Endodermal cell (in vitro differentiated cells): ENCODE measurements at regions not wholly inside any gene's neighbourhood (a gene's known extent, or its start where the extent isn't known, plus 50 kb on each side); places are given as distances from the start of the nearest gene placed in this dataset.
"Not testable (repeated sequence)": the region's sequence is repeated elsewhere in the genome, so short reads cannot be mapped to it uniquely, and the experiment has no call there.

Experiments used
- DNase-seq: peaks from one replicate; pipeline ENCODE4 v3.0.0-alpha.2; 2017
- H3K27ac ChIP-seq: 2 replicates; pipeline ENCODE4 v1.5.1; 2013; ENCODE audit warnings: mild to moderate bottlenecking, low read depth, low read length, moderate library complexity
- H3K27me3 ChIP-seq: 2 replicates; pipeline ENCODE4 v1.6.1; 2013; ENCODE audit warnings: mild to moderate bottlenecking, low read length, moderate library complexity; ENCODE audit not compliant: insufficient read depth, control insufficient read depth, poor library complexity, severe bottlenecking
- H3K36me3 ChIP-seq: 2 replicates; pipeline ENCODE4 v1.7.0; 2013; ENCODE audit warnings: mild to moderate bottlenecking, low read length, moderate library complexity; ENCODE audit not compliant: control insufficient read depth, insufficient read depth
- H3K4me1 ChIP-seq: one replicate; pipeline ENCODE4 v1.7.0; 2013; ENCODE audit warnings: low read length; ENCODE audit not compliant: control insufficient read depth, insufficient read depth
- H3K4me3 ChIP-seq: 2 replicates; pipeline ENCODE4 v1.5.1; 2013; ENCODE audit warnings: mild to moderate bottlenecking, low read length, moderate library complexity
- H3K9ac ChIP-seq: 2 replicates; pipeline ENCODE4 v1.6.1; 2013; ENCODE audit warnings: mild to moderate bottlenecking, low read length, moderate library complexity; ENCODE audit not compliant: poor library complexity, severe bottlenecking; ENCODE audit errors: extremely low read depth
- H3K9me3 ChIP-seq: 2 replicates; pipeline ENCODE4 v1.6.1; 2013; ENCODE audit warnings: mild to moderate bottlenecking, low read length, moderate library complexity; ENCODE audit not compliant: control insufficient read depth
- H3K27ac Mint-ChIP-seq: 2 replicates; pipeline ENCODE4 v1.8.0; 2020; ENCODE audit warnings: mixed read lengths
- H3K27me3 Mint-ChIP-seq: 2 replicates; pipeline ENCODE4 v1.8.0; 2021; ENCODE audit warnings: mild to moderate bottlenecking, mixed read lengths; ENCODE audit not compliant: insufficient read depth
- H3K36me3 Mint-ChIP-seq: 2 replicates; pipeline ENCODE4 v1.8.0; 2020; ENCODE audit warnings: low read depth, mixed read lengths
- H3K4me1 Mint-ChIP-seq: 2 replicates; pipeline ENCODE4 v1.8.0; 2020; ENCODE audit warnings: mixed read lengths
- H3K4me3 Mint-ChIP-seq: 2 replicates; pipeline ENCODE4 v1.8.0; 2020; ENCODE audit warnings: mild to moderate bottlenecking, moderate library complexity, mixed read lengths
- H3K9me3 Mint-ChIP-seq: 2 replicates; pipeline ENCODE4 v1.8.0; 2020; ENCODE audit warnings: mild to moderate bottlenecking, mixed read lengths
- CTCF ChIP-seq: fragments of 200-600 bp; sonication (generic); conservative IDR thresholded peaks from 2 replicates; pipeline ENCODE4 v1.5.0; 2021; ENCODE audit warnings: antibody characterized with exemption, mild to moderate bottlenecking
- WGBS, 2 experiments: methylation state at CpG; one replicate each; pipeline versions ENCODE4 v1.1.5 to v1.1.7; 2013; ENCODE audit warnings: missing lambda C conversion rate in 2 of 2, mixed read lengths in 1 of 2; ENCODE audit not compliant: insufficient coverage in 1 of 2, insufficient read length in 1 of 2; 5-methylcytosine and 5-hydroxymethylcytosine counted together

GRCh38 chr16:21524068-21524751, 75.2 kb upstream of the METTL9 start:
- H3K4me3 Mint-ChIP-seq: no peak overlapping the region
- H3K9me3 ChIP-seq: no peaks in the 10 kb centered on the region
- no peaks in the 10 kb centered on the region for H3K36me3 ChIP-seq
- peaks cover 9% of the 10 kb centered on the region for H3K4me1 ChIP-seq
- no peaks in the 10 kb centered on the region for H3K9me3 Mint-ChIP-seq
- DNase-seq: peak; percentile 83
- no peak overlapping the region for H3K27ac ChIP-seq
- TF ChIP-seq CTCF: no peak
- no peaks in the 10 kb centered on the region for H3K36me3 Mint-ChIP-seq
- no peak overlapping the region for H3K27ac Mint-ChIP-seq
- H3K9ac ChIP-seq: no peak overlapping the region
- peaks cover 18% of the 10 kb centered on the region for H3K4me1 Mint-ChIP-seq
- H3K4me3 ChIP-seq: no peak overlapping the region
- WGBS, 2 experiments: 77 to 85% methylated on average over 7 to 9 of the region's 9 CpGs
- H3K27me3 ChIP-seq: no peaks in the 10 kb centered on the region
- H3K27me3 Mint-ChIP-seq: peaks cover 10% of the 10 kb centered on the region

GRCh38 chr16:21524752-21525028, 74.7 kb upstream of the METTL9 start:
- not testable (repeated sequence) for H3K4me3 ChIP-seq, H3K9me3 ChIP-seq, DNase-seq, H3K27ac ChIP-seq, H3K36me3 ChIP-seq, H3K36me3 Mint-ChIP-seq, H3K9ac ChIP-seq, H3K27me3 ChIP-seq, H3K9me3 Mint-ChIP-seq, H3K4me1 ChIP-seq, H3K4me3 Mint-ChIP-seq, H3K27ac Mint-ChIP-seq
- peaks cover 18% of the 10 kb centered on the region for H3K4me1 Mint-ChIP-seq
- 95 to 100% methylated on average over 1 of the region's 1 CpG for WGBS, 2 experiments
- H3K27me3 Mint-ChIP-seq: peaks cover 10% of the 10 kb centered on the region

GRCh38 chr16:21525029-21525895, 74.1 kb upstream of the METTL9 start:
- not testable (repeated sequence) for H3K4me1 ChIP-seq, H3K36me3 ChIP-seq, H3K9me3 Mint-ChIP-seq, H3K27me3 ChIP-seq, H3K9ac ChIP-seq, H3K36me3 Mint-ChIP-seq, H3K4me3 Mint-ChIP-seq, H3K27ac Mint-ChIP-seq, H3K4me3 ChIP-seq, H3K9me3 ChIP-seq
- H3K27ac ChIP-seq: peak overlapping the region; percentile 4
- peaks cover 18% of the 10 kb centered on the region for H3K4me1 Mint-ChIP-seq
- WGBS, 2 experiments: 72 to 81% methylated on average over 12 to 14 of the region's 14 CpGs
- DNase-seq: peak; percentile 81
- H3K27me3 Mint-ChIP-seq: peaks cover 11% of the 10 kb centered on the region
